A549 (cell line): ENCODE measurements at regions not wholly inside any gene's neighbourhood (a gene's known extent, or its start where the extent isn't known, plus 50 kb on each side); places are given as distances from the start of the nearest gene placed in this dataset.

ENCODE experiments used
- MAX ChIP-seq: IDR thresholded peaks from 2 replicates; pipeline ENCODE4 v1.6.1; 2012
- POLR2A ChIP-seq: IDR thresholded peaks from 2 replicates; pipeline ENCODE4 v1.6.1; 2012; ENCODE audit warnings: mild to moderate bottlenecking, low read length
- RCOR1 ChIP-seq: fragments of 150-350 bp; IDR thresholded peaks from 2 replicates; pipeline ENCODE4 v1.6.1; 2014; ENCODE audit warnings: antibody characterized with exemption, low read length, low read depth
- REST ChIP-seq: fragments of 200-600 bp; sonication (generic); IDR thresholded peaks from 2 replicates; pipeline ENCODE4 v1.6.1; 2016; ENCODE audit warnings: antibody characterized with exemption, mild to moderate bottlenecking, moderate library complexity
- ZFP36 ChIP-seq: fragments of 450-650 bp; IDR thresholded peaks from 2 replicates; pipeline ENCODE4 v1.6.1; 2014; ENCODE audit warnings: borderline replicate concordance; ENCODE audit not compliant: partially characterized antibody
- TF ChIP-seq, protein P1 (sequence below): fragments of >200 bp; sonication (Bioruptor Twin); formaldehyde crosslinking; IDR thresholded peaks from 3 replicates; pipeline ENCODE4 v1.5.1; 2016
- TF ChIP-seq, protein P2 (sequence below): IDR thresholded peaks from 2 replicates; pipeline ENCODE4 v1.6.1; 2012

DNA sequence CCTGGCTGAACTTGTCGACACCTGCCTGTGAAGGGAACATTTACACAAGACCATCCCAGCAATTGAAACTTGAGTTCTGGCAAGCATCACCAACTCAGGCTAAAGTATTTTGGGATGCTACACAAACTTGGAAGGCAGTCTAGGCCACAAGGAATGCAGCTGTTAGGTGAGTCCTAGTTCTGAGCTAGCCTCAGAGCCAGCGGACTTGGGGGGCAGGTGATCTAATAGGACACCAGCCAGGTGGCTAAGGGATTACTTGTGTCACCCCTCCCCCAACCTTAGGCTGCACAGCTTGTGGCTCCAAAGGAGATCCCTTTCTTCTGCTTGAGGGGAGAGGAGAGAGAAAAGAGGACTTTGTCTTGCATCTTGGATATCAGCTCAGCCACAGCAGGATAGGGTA is 62.3 kb upstream of the DKK2 start:
- TF ChIP-seq, protein P1, sequence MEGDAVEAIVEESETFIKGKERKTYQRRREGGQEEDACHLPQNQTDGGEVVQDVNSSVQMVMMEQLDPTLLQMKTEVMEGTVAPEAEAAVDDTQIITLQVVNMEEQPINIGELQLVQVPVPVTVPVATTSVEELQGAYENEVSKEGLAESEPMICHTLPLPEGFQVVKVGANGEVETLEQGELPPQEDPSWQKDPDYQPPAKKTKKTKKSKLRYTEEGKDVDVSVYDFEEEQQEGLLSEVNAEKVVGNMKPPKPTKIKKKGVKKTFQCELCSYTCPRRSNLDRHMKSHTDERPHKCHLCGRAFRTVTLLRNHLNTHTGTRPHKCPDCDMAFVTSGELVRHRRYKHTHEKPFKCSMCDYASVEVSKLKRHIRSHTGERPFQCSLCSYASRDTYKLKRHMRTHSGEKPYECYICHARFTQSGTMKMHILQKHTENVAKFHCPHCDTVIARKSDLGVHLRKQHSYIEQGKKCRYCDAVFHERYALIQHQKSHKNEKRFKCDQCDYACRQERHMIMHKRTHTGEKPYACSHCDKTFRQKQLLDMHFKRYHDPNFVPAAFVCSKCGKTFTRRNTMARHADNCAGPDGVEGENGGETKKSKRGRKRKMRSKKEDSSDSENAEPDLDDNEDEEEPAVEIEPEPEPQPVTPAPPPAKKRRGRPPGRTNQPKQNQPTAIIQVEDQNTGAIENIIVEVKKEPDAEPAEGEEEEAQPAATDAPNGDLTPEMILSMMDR = no peak
- TF ChIP-seq ZFP36 (no peak), RCOR1 (no peak), POLR2A (no peak), MAX (no peak), REST (no peak)
- TF ChIP-seq, protein P2, sequence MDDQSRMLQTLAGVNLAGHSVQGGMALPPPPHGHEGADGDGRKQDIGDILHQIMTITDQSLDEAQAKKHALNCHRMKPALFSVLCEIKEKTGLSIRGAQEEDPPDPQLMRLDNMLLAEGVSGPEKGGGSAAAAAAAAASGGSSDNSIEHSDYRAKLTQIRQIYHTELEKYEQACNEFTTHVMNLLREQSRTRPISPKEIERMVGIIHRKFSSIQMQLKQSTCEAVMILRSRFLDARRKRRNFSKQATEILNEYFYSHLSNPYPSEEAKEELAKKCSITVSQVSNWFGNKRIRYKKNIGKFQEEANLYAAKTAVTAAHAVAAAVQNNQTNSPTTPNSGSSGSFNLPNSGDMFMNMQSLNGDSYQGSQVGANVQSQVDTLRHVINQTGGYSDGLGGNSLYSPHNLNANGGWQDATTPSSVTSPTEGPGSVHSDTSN = no peak
